A172 (cell line): ENCODE measurements at regions not wholly inside any gene's neighbourhood (a gene's known extent, or its start where the extent isn't known, plus 50 kb on each side); places are given as distances from the start of the nearest gene placed in this dataset.
"Not testable (repeated sequence)": the region's sequence is repeated elsewhere in the genome, so short reads cannot be mapped to it uniquely, and the experiment has no call there.

Source experiments
- DNase-seq: peaks from one replicate; pipeline ENCODE4 v3.0.0-alpha.2; 2015; ENCODE audit warnings: low spot score

DNA sequence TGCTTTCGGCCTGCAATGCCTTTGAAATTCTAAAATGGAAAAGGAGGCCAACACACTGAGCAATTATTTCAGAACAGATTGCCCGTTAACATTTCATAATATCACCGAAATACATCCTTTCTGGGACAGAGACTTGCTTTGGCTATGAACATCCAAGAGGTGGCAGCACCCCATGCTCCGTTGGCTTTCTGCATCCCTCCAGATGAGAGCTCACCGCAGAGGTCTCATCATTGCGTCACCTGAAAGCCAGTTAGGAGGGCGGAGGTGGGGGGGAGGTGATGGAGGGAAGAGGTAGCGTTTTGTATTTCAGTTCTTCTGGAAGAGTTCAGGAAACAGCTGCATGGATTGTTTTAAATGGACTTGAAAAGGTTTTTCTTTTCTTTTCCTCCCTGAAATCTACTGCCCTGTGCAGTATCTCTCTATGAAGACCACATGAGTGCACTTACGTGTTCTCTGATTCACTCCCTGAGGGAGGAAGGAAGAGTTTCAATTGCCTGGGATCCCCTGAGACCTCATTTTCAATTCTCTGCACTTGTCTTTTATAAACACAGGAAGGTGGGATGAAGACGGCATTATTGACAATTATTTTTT lies 166.8 kb upstream of the PGRMC2 start:
- peak; percentile 90 for DNase-seq

DNA sequence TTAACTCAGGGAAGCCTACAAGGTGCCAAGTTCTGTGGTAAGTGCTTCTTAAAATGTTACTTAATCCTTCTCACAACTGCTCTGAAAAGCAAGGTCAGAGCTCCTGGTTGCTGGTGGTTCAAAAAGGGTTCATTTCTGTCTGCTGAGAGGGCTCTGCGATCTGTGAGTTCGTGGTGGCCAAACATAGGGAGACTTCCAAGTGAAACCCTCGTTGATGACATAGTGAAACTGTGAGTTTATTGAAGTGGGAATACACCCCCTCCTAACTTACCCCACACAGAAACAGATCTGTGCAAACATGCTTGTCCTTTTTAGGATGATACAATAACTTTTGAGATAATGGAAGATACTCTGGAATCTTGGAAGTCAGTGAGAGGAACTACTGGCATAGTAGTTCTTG lies 164.8 kb upstream of the PGRMC2 start:
- DNase-seq = no peak

DNA sequence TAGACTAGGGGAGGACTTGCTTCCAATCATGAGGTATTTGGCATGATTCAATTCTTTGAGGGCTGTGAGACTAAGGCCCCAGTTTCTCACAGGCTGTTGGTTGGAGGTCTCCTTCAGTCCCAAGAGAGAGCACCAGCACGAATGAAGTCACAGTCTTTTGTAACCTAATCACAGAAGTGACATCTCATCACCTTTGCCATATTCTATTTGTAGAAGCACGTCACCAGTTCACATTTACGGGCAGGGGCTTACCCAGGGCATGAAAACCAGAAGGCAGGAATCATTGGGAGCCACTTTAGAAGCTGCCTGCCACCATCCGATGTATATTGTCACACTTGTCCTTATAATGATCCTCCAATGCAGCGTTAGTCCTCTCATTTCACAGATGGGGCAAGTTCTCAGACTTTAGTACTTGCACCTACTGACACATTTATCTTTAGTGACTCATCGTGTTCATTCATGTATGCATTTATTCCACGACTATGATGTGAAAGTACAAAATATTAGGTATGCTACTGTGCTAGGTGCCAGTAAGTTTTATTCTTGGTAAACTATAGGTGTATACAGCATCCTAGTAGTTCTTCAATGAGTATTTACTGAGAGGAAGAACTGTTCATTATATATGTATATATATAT lies 163.8 kb upstream of the PGRMC2 start:
- DNase-seq = no peak

DNA sequence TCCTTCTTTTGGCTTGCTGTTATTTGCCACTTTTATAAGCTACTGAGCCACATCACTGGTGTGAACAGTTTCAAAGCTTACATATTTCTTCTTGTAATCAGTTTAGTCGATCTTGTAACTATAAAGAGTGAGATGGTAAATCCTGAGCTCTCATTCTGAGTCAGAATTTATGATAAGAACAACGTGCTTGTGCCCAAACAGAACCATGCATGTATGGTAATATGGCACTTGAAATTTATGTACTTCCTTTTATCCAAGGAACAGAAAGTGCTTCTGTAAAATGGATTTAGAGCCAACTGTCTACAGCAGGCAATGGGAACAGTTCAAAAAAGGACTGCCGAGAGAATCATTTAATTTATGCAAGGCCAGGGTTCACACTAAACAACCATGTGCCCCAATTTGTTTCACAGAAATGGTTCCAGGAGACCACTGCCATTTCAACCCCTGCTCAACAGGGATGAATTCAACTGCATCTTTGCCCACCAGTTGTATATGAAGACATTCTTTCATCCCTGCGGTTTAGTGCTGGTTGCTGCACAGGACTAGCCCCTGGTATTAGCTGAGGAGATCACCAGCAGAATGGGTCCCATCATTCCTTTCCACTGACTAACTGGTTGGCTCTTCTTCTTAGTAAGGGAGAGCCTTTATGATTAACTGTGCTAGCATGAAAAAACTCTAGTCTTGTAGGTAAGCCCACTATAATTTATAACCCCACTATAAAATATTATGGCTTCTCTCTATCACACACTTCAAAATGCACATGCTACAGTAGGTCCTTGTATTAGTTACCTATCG lies 162.9 kb upstream of the PGRMC2 start:
- no peak for DNase-seq

DNA sequence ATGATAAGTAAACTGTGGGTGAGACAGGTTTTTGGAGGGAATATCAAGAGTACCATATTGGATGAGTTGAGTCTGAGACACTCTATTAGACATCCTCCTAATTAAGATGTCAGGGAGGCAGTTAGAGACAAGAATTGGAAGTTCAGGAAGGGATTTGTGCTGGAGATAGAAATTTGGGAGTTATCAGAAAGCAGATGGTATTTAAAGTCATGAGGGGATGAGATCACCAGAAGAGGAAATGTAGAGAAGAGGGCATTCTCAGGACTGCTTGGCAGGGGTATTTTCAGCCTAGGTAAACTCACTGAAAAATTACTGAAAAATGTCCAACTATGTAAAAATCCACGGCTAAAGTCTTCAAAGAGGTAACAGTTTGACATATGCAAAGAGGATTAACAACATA lies 161.6 kb upstream of the PGRMC2 start:
- no peak for DNase-seq

DNA sequence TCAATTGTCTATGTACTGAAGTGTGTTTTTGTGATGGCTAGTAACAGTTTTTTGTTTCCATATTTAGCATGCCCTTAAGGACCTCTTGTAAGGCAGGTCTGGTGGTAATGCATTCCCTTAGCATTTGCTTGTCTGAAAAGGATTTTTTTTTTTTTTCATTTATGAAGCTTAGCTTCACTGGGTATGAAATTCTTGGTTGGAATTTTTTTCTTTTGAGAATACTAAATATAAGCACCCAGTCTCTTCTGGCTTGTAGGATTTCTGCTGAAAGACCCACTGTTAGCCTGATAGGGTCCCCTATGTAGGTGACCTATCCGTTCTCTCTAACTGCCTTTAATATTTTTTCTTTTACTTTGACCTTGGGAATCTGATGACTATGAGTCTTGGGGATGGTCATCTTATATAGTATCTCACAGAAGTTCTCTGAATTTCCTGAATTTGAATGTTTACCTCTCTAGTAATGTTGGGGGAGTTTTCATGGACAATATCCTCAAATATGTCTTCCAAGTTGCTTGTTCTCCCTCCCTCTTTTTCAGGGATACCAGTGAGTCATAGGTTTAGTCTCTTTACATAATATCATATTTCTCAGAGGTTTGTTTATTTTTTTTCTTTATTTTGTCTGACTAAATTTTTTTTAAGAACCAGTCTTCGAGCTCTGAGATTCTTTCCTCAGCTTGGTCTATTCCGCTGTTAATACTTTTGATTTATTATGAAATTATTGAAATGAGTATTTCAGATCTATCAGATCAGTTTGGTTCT lies 157.1 kb upstream of the PGRMC2 start:
- no peak for DNase-seq

DNA sequence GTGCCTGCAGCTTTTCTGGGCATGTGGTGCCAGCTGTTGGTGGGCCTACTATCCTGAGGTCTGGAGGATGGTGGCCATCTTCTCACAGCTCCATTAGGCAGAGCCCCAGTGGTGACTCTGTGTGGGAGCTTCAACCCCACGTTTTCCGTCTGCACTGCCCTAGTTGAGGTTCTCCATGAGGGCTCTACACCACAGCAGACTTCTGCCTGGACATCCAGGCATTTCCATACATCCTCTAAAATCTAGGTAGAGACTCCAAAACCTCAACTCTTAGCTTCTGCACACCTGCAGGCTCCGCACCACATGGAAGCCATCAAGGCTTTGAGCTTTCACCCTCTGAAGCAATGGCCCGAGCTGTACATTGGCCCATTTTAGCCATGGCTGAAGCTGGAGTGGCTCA lies 153.3 kb upstream of the PGRMC2 start:
- no peak for DNase-seq

DNA sequence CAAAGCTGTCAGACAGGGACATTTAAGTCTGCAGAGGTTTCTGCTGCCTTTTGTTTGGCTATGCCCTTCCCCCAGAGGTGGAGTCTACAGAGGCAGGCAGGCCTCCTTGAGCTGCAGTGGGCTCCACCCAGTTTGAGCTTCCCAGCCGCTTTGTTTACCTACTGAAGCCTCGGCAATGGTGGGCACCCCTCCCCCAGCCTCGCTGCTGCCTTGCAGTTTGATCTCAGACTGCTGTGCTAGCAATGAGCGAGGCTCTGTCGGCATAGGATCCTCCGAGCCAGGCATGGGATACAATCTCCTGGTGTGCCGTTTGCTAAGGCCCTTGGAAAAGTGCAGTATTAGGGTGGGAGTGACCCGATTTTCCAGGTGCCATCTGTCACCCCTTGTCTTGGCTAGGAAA lies 149.4 kb upstream of the PGRMC2 start:
- not testable (repeated sequence) for DNase-seq

DNA sequence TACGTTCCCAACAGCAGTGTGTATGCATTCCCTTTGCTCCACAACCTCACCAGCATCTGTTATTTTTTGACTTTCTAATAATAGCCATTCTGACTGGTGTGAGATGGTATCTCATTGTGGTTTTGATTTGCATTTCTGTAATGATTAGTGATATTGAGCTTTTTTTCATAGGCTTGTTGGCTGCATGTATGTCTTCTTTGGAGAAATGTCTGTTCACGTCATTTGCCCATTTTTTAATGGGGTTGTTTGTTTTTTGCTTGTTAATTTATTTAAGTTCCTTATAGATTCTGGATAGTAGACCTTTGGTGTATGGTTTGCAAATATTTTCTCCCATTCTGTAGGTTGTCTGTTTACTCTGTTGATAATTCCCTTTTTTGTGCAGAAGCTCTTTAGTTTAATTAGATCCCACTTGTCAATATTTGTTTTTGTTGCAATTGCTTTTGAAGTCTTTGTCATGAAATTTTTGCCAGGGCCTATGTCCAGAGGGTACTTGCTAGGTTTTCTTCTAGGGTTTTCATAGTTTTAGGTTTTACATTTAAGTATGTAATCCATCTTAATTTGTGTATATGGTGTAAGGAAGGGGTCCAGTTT lies 141.5 kb upstream of the PGRMC2 start:
- not testable (repeated sequence) for DNase-seq

DNA sequence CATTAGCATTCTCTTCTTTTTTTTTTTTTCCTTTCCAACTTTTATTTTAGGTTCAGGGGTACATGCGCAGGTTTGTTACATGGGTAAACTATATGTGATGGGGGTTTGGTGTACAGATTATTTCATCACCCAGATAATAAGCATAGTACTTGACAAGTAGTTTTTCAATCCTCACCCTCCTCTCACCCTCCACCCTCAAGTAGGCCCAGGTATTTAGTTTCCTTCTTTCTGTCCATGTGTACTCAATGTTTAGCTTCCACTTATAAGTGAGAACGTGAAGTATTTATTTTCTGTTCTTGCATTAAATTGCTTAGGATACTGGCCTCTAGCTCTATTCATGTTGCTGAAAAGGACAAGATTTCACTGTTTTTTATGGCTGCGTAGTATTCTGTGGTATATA lies 140.8 kb upstream of the PGRMC2 start:
- no peak for DNase-seq

DNA sequence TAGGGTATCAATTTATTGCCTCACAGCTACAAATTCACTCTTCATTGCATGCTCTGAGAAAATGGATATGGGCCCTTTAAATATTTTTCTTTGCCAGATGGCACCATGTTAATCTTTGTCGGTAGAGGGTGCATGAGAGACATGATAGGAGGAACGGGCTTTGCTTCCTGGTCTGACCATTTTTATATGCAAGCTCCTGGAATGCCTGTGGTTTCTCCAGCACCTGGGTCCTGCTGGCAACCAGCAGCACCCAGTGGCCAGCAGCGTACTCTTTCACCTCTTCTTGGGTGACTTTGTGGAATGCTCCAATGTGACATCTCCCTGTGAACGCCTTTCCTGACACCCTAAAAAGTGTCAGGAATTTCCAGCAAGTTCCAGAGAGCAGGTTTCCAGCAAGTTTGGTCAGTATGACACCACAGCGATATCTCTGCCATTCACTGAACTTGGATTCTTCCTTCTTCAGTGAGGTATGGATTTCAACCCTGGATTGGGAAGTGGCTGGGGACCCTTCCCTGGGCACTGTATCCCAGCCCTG lies 140.3 kb upstream of the PGRMC2 start:
- DNase-seq = peak; percentile 91

DNA sequence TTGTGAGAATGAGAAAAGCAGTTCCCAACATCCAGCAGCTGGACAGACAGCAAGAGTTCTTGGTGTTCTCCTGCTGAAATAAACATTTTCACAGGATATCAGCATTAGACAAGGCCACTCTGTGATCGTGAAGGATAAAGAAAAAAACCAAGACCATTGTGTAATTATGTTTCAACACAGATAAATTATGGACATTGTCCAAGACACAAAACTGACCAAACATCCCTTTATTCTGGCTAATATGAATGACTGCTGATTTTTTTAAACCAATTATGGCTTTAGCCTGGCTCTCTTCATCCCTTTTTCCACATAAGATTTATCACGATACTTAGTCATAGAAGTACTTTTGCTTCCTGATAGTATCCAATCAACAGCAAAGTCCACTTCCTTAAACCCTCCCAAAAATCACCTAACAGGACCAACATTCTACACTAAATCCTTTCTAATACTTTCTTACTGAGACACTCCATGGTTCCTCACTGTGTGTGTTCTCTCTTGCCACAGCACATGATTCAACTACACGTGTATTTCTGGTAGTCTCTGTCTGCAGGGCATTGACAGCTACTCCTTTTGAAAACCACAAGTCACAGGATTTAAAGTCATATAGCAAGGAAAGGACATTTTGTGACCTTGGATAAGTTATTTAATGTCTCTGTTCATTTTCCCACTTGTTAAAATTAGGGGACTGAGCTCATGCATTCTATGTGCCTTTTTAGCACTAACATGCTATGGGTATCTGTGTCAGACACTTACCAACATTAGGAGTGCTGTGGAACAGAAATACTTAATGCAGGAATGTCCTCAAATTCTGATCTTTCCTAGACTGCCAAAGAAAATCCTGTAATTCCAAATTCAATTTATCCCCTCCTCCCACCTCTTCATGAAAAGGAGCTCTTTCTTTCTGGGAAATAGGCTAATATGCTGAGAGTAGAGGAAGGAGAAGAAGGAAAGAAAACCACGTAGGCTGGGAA lies 137.2 kb upstream of the PGRMC2 start:
- DNase-seq = no peak

DNA sequence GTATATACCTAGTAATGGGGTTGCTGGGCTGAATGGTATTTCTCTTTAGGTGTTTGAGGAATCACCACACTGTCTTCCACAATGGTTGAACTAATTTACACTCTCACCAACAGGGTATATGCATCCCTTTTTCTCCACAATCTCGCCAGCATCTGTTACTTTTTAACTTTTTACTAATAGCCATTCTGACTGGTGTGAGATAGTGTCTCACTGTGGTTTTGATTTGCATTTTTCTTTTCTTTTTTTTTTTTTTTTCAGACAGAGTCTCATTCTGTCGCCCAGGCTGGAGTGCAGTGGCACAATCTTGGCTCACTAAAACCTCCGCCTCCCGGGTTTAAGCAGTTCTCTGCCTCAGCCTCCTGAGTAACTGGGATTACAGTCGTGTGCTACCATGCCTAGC lies 134.7 kb upstream of the PGRMC2 start:
- not testable (repeated sequence) for DNase-seq

DNA sequence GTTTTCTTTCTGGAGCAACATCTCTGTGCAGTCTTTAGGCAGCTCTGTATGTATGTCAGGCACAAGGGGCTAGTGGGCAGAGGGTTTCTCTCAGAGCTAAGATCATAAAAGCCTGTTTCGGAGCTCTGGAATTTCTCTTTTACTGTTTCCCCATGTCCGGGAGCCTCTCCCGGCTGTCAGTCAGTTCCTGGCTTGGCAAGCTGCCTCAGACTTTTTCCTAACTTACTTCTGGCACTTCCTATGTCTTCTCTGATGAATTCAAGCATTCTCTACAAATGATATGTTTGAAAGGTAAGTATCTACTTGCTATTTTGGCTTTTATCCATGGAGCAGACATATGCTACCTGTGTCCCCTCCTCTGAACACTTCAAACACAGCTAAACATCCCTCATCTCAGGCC lies 129.3 kb upstream of the PGRMC2 start:
- no peak for DNase-seq

DNA sequence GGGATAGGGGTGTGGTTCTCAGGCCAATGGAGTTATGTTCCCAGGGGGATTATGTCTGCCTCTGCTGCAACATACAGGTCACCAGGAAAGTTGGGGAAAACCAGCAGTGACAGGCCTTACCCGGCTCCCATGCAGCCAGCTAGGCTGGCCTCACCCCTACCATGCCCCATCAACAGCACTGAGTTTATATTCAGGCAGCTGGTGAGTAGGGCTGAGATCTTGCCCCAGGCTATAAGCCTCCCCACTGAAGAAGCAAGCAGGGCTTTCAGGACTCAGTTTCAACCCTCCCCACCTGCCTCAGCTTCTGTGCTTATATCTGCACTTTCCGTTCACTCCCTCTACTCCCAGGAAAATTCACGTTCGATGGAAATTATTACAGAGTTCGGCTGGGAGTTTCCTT lies 122.4 kb upstream of the PGRMC2 start:
- no peak for DNase-seq

DNA sequence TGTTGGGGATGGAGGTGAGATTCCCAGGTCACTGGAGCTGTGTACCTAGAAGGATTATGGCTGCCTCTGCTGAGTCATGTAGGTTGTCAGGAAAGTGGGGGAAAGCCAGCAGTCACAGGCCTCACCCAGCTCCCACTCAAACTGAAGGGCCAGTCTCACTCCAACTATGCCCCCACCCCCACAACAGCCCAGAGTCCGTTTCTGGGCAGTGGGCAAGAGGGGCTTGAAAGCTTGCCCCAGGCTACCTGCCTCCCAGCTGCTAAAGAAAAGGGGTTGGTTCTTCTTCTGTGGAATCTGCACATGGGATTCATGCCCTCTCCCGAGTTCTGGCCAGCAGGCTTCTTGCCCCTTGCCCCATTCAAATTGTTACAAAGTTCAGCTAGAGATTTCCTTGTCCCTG lies 116.0 kb upstream of the PGRMC2 start:
- DNase-seq = no peak

DNA sequence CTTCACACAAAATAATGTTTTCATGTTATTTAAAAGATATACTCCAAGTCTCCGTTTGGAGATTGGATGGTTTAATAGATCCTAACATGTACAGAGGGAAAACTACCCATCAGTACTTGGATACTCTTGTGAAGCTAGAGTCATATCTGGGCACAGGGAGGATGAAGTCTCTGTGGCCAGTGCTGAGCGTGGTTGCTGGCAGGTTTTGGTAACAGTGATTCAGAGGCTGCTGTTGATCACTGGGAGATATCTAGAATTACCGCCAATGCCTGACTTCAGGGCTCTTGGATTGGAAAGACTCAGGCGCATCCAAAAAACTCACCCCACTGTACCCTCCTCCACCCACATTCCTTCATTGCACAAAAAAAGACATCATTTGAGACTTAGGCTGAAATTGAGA lies 107.2 kb upstream of the PGRMC2 start:
- peak; percentile 31 for DNase-seq

DNA sequence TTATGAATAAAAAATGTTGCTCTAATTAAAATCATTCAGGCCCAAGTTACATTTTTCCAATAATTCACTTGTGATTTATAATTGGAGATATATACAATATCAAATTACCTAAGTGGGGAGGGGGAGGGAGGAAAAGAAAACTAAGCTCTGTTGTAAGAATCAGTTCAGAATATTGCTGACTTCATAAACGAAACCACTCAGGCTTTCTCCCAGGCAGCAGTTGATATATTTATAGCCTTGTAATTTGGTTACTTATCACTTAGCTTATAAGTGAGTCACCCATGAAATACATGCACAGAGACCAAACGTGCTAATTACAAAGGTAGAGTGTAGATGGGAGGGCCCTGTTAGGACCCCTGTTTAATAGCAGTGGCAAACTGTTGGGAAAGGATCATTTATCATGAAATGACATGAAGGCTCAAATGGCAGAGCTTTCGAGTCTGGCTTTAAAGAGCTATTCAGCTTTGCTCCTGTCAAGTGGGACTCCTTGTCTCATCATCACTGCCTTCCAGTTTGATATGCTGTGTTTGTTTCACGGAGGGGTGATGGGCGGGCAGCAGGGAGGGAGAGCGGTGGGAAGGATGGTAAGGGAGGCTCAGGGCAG lies 105.6 kb upstream of the PGRMC2 start:
- DNase-seq = peak; percentile 75

DNA sequence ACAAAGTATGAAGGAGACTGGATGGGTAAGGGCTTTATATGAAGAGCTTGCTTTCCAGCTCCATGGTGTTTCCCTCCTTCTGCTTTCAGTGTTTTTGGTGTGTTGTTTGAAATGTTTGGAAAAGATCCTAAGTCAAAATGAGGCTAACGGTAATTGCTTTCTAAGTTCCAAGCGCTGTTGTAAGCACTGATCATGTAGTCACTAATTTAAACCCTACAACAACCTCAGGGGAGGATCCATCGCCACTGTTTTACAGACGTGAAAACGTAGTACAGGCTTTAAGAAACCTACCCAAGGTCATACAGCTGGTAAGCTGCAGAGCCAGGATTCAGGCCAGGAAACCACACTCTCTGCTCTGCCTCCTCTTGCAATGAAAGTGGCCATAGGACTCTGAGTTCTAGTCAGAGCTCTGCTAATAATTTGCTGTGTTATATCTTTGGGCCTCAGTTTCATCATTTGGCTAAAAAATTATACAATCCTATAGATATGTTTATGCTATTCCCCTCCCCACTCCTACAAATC lies 102.9 kb upstream of the PGRMC2 start:
- DNase-seq = no peak

DNA sequence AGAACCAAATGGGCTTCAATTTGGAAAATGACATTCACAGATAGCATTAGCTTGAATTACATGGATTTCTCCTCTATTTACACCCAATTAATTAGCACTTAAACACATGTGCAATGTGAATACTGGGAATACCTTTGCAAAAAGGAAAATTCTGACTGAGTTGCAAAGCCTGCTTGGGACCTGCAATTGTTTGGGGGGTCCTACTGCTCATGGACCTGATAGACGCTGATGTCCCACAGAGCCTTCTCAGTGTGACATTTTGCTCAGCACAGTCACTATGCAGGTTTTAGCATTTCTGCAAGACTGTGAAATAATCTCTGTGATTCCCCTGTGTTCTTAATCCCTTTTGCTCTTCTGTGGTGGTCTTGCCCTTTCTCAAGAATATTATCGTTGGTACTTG lies 101.2 kb upstream of the PGRMC2 start:
- DNase-seq = no peak
